Mucosa of descending colon (tissue), 3 donors: ENCODE measurements at regions not wholly inside any gene's neighbourhood (a gene's known extent, or its start where the extent isn't known, plus 50 kb on each side); places are given as distances from the start of the nearest gene placed in this dataset.

ENCODE experiments used
- ATAC-seq: fragments of 200-7000 bp; cut with Tn5 transposase; one replicate; pipeline ENCODE4 v1.9.1; 2020; ENCODE audit warnings: mild to moderate bottlenecking, moderate library complexity
- DNase-seq, 3 donors: peaks; one replicate each; pipeline ENCODE4 v3.0.0-alpha.2; 2020
- H3K36me3 ChIP-seq: fragments of 200-600 bp; one replicate; pipeline ENCODE4 v1.8.0; 2021; ENCODE audit warnings: low read depth, mild to moderate bottlenecking
- H3K4me1 ChIP-seq: fragments of 200-600 bp; one replicate; pipeline ENCODE4 v1.8.0; 2021; ENCODE audit warnings: low read depth, mild to moderate bottlenecking
- H3K4me3 ChIP-seq: fragments of 200-600 bp; one replicate; pipeline ENCODE4 v1.8.0; 2021; ENCODE audit warnings: mild to moderate bottlenecking
- H3K9me3 ChIP-seq: fragments of 200-600 bp; one replicate; pipeline ENCODE4 v1.8.0; 2021; ENCODE audit warnings: mild to moderate bottlenecking
- intact Hi-C, 2 donors: fragments of 100-400 bp; cut with DNase I in 1 of 2; cut with micrococcal nuclease in 1 of 2; formaldehyde crosslinking; loops; one replicate each; pipeline versions ENCODE4 v1.11.0 to v1.11.1; 2022; cut with DNase I, micrococcal nuclease
- TF ChIP-seq, protein P1 (sequence below): fragments of 200-600 bp; IDR thresholded peaks from one replicate; pipeline ENCODE4 v1.8.0; 2022; ENCODE audit warnings: antibody characterized with exemption, mild to moderate bottlenecking
- donor health status: DM: no; HTN: no; CAD: no; lungs with moderate emphysema.
- donor health status: DM: no; HTN: no; CAD: no.
- donor health status: DM: no; HTN: yes; CAD: no.

DNA sequence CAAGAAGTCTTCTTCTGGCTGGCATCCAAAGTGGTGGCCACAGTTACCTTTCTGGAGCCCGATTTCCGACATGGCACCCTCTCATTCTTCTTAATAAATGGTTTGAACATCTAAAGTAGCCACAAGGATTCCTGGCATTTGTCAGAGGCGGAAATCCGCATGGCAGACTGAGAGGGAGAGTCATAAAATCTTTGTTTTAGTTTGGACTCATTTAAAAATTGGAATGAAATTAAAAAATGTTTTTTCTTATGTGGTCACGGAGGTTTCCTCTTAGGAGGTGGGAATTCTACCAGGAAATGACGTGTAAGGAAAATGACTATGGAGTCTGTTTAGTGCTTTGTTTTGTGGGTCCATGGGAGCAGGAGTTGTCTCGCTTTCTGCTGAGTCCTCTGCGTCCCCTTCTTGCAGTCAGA lies 133.0 kb upstream of the PTCH1 start:
- H3K36me3 ChIP-seq = no peaks in the 10 kb centered on the region
- H3K4me3 ChIP-seq = no peak overlapping the region
- DNase-seq = no peak
- intact Hi-C loops = no loop called here
- no peaks in the 10 kb centered on the region for H3K4me1 ChIP-seq
- ATAC-seq = no peak
- TF ChIP-seq, protein P1, sequence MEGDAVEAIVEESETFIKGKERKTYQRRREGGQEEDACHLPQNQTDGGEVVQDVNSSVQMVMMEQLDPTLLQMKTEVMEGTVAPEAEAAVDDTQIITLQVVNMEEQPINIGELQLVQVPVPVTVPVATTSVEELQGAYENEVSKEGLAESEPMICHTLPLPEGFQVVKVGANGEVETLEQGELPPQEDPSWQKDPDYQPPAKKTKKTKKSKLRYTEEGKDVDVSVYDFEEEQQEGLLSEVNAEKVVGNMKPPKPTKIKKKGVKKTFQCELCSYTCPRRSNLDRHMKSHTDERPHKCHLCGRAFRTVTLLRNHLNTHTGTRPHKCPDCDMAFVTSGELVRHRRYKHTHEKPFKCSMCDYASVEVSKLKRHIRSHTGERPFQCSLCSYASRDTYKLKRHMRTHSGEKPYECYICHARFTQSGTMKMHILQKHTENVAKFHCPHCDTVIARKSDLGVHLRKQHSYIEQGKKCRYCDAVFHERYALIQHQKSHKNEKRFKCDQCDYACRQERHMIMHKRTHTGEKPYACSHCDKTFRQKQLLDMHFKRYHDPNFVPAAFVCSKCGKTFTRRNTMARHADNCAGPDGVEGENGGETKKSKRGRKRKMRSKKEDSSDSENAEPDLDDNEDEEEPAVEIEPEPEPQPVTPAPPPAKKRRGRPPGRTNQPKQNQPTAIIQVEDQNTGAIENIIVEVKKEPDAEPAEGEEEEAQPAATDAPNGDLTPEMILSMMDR = no peak
- H3K9me3 ChIP-seq = no peaks in the 10 kb centered on the region

DNA sequence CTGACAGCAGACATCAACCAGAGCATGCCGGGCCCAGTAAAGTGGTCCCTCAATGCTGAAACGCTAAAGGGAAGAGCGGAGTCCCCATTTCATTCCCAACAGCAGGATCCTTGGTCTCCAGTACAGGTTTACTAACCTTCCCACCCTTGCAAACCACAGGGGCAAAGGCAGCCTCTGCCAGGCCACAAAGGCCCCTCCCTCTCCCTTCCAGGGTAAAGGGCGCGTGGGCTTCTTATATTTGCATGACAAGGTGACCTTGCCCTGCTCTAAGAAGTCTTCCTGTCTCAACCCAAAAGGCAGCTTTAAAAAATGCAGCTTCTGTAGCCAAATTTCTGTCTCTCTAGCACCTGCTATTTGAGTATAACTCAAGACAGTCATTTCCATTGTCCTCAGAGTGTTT lies 131.5 kb upstream of the PTCH1 start:
- H3K4me1 ChIP-seq = no peaks in the 10 kb centered on the region
- H3K36me3 ChIP-seq = no peaks in the 10 kb centered on the region
- H3K9me3 ChIP-seq = no peaks in the 10 kb centered on the region
- no peak for DNase-seq
- H3K4me3 ChIP-seq = no peak overlapping the region
- intact Hi-C loops = no loop called here
- no peak for ATAC-seq
- TF ChIP-seq, protein P1 = no peak

DNA sequence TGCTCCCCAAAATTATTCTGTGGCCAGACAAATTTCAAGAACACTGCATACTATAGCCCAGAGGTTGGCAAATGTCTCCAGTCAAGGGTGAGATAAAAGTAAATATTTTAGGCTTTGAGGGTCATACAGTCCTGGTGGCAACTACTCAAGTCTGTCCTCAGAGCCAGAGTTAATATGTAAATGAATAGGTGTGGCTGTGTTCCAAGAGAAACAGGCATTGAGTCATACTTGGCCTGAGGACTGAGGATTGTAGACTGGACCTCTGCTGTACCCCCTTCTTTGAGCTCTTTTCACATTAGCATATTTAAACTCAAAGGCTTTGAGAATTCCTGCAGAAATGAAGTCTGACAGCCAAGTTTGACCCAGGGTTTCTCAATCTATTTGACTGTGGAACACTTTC lies 129.2 kb upstream of the PTCH1 start:
- intact Hi-C loops = no loop called here
- H3K4me1 ChIP-seq = no peaks in the 10 kb centered on the region
- no peak overlapping the region for H3K4me3 ChIP-seq
- TF ChIP-seq, protein P1 = no peak
- no peaks in the 10 kb centered on the region for H3K36me3 ChIP-seq
- no peak for DNase-seq
- no peaks in the 10 kb centered on the region for H3K9me3 ChIP-seq
- ATAC-seq = no peak

DNA sequence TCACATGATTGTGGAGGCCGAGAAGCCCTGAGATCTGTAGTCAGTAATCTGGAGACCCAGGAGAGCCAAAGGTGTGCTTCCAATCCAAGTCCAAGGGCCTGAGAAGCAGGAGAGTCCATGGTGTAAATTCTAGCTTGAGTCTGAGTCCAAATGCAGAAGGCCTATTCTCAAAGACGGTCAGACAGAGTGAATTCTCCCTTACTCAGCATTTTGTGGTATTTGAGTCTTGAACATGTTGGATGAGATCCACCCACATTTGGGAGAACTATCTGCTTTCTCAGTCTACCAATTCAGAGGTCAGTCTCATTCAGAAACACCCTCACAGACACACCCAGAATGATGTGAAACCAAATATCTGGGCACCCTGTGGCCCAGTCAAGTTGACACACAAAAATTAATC lies 128.8 kb upstream of the PTCH1 start:
- DNase-seq (no peak), ATAC-seq (no peak)
- Histone ChIP-seq H3K36me3 (no peaks in the 10 kb centered on the region), H3K9me3 (no peaks in the 10 kb centered on the region), H3K4me3 (no peak overlapping the region), H3K4me1 (no peaks in the 10 kb centered on the region)
- TF ChIP-seq, protein P1 = no peak
- intact Hi-C loops = no loop called here

DNA sequence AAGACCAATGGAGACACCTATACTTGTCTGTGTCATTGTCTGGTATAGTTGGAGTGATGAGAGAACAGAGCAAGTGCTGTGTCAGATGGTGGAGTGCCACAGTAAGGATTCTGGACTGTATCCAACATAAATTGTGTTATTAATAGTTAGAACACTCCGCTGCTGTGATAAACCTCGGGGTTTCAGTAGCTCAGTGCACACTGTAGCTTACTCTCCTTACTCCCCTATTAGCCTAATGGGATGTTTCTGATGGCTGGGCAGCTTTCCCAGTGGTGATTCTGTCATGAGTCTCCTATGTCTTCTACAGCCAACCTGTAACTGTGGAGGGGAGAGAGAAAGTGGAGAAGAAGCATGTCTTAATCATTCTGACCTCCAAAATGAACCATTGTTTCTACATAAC lies 127.6 kb upstream of the PTCH1 start:
- Histone ChIP-seq H3K36me3 (no peaks in the 10 kb centered on the region), H3K9me3 (no peaks in the 10 kb centered on the region), H3K4me3 (no peak overlapping the region), H3K4me1 (no peaks in the 10 kb centered on the region)
- DNase-seq (no peak), ATAC-seq (no peak)
- TF ChIP-seq, protein P1 = no peak
- intact Hi-C loops = no loop called here

DNA sequence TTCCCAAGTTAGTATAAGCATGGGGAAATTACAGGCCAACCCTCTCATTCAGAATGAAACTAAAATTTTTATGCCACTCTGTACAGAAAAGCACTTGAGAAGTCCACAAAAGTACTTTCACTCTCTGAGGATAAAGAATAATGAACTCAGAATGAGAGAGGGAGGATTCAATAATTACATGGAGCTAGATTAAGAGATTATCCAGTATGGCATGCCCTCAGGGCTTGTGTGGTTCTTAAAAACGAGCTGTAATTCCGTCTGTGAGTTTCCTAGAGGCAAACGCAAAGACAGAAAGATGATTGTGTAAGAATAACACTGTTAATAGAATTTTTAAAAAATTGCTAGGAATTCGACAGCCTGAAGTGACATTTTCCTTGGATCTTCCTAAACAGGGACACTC lies 126.8 kb upstream of the PTCH1 start:
- Histone ChIP-seq H3K4me1 (no peaks in the 10 kb centered on the region), H3K4me3 (no peak overlapping the region), H3K9me3 (no peaks in the 10 kb centered on the region), H3K36me3 (no peaks in the 10 kb centered on the region)
- intact Hi-C loops = no loop called here
- ATAC-seq (no peak), DNase-seq (no peak)
- TF ChIP-seq, protein P1 = no peak
